ENCODE measurements at regions not wholly inside any gene's neighbourhood (a gene's known extent, or its start where the extent isn't known, plus 50 kb on each side); places are given as distances from the start of the nearest gene placed in this dataset.

DNA sequence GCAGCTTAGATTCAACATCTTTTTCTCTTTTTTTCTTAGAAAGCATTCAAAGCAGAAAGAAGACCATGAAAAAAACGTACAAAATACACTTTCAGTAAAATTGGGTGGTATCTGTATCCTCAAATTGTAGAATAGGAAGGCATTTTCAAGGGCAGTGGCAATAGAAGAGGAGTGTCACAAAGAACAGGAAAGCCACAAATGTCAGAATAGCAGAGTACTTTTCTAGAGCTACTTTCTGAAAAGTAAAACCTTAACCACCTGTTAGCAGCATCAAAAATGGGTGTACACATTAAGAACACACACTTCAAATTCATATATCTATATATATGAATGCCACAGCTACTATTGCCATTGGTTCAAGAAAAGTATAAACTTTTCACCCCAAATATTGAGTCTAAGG is 412.1 kb upstream of the DCN start:
- TF ChIP-seq, protein P1, sequence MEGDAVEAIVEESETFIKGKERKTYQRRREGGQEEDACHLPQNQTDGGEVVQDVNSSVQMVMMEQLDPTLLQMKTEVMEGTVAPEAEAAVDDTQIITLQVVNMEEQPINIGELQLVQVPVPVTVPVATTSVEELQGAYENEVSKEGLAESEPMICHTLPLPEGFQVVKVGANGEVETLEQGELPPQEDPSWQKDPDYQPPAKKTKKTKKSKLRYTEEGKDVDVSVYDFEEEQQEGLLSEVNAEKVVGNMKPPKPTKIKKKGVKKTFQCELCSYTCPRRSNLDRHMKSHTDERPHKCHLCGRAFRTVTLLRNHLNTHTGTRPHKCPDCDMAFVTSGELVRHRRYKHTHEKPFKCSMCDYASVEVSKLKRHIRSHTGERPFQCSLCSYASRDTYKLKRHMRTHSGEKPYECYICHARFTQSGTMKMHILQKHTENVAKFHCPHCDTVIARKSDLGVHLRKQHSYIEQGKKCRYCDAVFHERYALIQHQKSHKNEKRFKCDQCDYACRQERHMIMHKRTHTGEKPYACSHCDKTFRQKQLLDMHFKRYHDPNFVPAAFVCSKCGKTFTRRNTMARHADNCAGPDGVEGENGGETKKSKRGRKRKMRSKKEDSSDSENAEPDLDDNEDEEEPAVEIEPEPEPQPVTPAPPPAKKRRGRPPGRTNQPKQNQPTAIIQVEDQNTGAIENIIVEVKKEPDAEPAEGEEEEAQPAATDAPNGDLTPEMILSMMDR (IDR thresholded peaks at IDR 0.05) = no peak
- TF ChIP-seq POLR2A (IDR thresholded peaks at IDR 0.05) = no peak

All from sigmoid colon (tissue), 3 donors.